ENCODE measurements at regions not wholly inside any gene's neighbourhood (a gene's known extent, or its start where the extent isn't known, plus 50 kb on each side); places are given as distances from the start of the nearest gene placed in this dataset.
"Not testable (repeated sequence)": the region's sequence is repeated elsewhere in the genome, so short reads cannot be mapped to it uniquely, and the experiment has no call there.

DNA sequence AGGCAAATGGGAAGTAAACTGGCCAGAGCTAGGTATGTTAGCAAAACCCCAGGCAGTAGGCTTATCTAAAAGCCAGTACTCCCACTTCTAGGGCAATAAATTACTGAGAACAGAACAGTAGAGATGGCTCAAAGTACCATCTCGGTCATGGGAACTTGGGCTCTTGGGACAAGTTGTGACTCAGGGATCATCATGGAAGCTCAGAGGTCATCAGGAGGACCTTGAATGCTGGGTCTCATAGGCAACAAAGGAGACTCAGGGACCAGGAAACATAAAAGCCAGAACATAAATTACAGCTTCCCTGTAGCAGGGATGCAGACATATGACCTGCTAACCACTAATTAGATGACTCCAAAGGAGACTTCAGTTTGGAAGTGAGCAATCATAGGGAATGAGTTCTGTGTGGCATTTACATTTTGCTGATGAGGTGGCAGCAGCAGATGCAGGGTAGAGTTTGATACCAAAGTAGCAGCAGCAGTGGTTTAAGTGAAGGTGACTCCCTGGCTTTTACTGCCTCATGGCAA, 97.6 kb upstream of the SCAF11 start:
- DNase-seq (ENCODE audit: low read depth), result no peak

DNA sequence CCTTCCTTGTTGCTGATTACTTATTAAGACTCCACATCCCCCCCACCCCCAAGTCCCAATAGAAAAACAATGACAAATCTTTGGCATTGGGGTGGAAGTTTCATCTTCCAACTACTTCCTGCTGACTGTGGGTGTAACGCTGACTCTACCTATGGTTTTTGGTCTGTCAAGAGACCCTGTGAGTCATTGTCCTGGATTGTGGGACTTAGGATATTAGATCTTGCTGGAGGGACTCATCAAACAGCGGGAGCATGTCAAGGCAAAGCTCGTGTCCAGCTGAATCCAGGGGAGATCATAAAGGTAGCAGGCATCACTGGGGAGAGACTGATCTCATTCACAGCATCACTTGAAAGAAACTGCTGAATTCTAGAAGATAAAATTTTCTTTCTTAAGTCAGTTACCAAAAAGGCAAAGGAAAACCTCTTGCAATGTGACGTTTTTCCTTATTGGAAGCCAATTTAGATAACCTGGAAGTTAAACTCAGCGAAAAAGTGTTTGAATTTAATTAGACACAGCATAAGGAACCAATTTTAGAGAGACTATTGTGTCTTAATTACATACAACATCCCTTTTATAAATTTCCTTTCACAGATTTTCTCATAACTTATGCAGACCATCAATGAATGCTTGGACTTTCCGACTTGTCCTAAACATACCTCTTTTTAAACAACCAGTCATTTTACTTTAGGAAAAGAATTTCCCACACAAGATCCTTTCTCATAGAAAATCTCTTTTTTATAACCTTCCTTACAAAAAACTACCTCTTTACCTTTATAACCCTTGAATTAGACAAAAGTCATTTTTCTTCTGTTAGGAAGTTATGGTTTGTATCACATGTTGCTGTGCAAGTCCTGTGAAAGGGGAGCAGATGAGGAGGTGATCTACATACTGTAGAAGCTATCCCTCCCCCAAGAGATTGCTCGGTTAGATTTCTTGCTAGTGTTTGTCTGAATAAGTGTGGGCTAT, 94.6 kb upstream of the SCAF11 start:
- DNase-seq (ENCODE audit: low read depth), result no peak

DNA sequence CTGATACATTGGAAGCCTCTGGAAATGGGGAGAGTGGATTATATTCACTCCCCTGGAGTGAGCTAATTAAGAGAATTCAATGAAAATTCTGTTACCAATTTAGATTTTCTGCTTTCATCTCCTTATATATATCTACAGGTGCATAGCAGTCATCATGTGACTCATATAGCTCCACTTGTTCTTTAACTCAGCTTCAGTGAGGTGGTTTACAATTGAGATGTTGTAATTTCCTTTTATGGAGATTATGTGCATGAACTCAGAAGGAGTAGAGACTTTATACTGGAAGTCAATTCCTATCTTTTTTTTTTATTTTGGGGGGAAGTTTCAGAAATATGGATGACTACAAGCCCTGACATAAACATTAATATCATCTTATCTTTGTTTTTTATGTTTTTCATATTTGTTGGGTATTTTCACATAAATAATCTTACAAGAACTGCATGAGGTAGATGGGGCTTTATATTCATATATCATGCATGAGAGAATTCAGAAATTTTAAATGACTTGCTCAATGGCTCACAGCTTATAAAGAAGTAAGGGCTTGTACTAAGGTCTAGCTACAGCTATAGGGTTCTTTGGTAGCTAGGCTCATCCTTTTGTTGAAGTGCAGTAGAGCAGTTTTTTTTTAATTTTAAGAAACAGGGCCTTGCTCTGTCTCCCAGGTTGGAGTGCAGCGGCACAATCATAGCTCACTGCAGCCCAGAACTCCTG, 92.3 kb upstream of the SCAF11 start:
- no peak for DNase-seq (ENCODE audit: low read depth)

DNA sequence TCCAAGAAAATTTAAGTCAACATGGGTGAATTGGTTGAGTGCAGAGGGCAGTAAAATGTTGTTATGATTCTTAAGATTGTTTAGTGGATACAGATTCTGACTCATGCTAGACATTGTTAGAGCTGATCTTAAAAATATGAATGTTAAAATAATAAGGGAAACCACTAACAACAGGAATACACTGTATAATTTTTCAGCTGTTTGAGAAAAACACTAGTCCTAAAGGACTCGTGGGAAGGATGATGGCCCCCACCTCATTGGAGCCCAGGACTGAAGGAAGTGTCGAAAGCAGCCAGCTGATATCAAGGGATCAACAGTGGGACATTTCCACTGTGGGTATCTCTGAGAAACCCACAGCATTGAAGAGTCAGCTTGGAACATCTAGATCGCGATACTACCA, 82.9 kb upstream of the SCAF11 start:
- no peak for DNase-seq (ENCODE audit: low read depth)

DNA sequence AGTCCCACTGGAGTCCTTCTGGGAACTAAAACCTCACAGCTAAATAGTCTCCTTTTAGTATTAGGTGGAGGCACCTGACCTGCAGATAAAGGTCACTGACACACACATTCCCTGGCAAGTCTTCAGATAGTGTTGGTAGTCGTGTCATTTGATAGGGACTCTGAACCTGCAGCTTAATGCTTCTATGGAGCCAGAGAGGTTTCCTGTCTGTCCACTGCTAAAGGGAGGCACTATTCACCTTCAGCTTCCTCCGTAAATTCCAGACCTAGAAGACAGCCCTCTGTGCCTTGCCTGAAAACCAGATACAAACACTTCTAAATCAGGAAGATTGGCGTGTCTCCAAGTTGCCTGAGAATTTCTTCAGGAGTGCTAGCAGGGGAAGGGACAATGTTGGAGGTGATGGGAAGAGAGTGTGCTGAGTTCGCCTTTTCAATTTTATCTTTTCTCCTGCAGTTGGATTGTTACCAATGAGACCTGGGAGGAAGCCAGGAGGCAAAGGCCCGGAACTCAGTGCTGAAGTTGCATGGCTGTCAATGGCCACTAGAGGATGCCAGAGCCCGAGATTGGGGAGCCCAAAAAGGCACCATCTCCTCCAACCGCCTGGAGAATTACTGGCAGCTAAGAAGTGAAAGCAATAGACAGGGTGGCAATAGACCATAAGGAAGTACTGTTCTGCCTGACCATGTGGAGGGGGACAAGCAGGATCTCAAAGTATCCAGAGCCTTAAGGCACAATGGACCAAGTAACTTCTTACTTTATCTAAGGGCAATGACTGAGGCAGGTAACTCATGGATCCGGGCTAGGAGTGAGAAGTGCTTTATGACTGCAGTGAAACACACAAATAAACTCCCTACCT, 81.6 kb upstream of the SCAF11 start:
- no peak for DNase-seq (ENCODE audit: low read depth)

DNA sequence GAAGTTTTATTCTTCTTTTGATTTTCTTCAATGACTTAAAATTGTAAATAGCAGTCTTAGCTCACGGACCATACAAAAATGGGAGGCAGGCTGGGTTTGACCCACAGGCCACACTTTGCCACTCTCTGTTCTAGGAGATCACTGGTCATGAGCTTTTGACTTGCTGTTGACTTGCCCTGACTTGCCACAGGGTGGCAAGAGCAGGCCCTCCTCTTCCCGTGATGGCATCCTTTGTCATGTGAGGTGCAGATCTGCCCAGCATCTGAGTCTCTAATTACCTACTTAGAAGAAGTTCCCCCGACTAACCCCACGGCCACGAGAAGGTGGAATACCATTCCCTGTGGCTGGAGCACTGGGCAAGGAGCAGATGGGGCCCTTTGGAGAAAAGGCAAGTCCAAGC, 81.0 kb upstream of the SCAF11 start:
- DNase-seq (ENCODE audit: low read depth), result no peak

DNA sequence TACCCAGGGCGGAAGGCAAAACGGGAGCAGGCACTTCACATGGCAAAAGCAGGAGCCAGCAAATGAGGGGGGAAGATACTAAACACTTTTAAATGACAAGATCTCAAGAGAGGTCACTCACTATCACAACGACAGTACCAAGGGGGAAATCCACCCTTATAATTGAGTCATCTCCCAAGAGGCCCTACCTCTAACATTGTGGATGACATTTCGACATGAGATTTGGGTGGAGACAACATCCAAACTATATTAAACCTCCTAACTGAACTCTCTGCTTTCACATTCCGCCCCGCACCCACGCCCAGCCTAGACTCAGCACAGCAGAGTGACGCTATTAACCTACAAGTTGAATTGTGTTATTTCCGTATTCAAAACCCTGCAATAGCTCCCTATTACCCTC, 76.7 kb upstream of the SCAF11 start:
- DNase-seq (ENCODE audit: low read depth), result no peak

DNA sequence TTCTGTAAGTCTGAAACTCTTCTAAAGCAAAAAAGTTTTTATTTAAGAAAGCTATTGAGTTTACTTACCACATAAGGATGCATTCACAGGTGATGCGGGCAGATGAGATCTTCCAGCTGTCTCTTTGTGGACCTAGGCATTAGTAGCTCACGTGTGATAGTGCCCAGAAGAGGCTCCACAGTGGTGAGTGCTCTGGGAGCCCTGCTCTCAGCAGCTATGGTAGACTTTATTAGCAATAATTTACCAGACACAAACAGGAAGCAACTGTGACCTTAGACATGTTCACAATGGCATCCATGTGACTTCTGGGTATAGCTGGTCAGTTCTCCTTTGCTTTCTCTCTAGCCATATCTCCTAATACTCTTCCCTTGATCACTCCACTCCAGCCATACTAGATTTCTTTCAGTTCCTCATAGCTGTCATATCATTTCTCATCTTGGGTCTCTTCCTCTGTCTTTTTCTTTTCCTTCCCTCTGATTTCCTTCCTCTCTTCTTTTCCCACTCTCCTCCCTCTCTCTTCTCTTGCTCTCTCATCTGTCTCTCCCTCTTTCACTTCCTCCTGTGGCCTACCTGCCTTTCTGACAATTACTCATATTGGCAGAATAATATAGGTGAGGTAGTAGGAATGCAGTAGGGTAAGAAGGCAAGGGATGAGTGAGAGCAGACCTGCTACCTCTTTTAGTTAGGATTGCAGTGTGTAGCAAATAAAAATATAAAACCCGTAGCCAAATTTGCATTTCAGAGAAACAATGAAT, 75.2 kb upstream of the SCAF11 start:
- DNase-seq (ENCODE audit: low read depth), result no peak

DNA sequence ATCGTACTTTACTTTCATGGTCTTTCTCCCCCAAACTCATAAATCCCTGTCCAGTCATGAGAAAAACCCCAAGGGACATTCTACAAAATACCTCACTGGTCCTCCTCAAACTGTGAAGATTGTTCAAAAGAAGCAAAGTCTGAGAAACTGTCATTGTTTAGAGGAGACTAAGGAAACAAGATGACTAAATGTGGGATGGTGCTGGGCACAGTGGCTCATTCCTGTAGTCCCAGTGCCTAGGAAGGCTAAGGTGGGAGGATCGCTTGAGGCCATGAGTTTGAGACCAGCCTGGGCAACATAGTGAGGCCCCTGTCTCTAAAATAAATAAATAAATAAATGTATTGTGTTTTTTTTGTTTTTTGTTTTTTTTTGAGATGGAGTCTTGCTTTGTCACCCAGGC, 74.2 kb upstream of the SCAF11 start:
- DNase-seq (ENCODE audit: low read depth), result no peak

DNA sequence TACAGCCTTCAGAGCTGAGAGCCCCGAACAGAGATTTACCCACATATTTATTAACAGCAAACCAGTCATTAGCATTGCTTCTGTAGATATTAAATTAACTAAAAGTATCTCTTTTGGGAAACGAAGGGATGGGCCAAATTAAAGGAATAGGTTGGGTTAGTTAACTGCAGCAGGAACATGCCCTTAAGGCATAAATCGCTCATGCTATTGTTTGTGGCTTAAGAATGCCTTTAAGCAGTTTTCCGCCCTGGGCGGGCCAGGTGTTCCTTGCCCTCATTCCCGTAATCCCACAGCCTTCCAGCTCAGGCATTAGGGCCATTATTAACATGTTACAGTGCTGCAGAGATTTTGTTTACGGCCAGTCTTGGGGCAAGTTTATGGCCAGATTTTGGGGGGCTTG, 68.3 kb upstream of the SCAF11 start:
- DNase-seq (ENCODE audit: low read depth), result not testable (repeated sequence)

DNA sequence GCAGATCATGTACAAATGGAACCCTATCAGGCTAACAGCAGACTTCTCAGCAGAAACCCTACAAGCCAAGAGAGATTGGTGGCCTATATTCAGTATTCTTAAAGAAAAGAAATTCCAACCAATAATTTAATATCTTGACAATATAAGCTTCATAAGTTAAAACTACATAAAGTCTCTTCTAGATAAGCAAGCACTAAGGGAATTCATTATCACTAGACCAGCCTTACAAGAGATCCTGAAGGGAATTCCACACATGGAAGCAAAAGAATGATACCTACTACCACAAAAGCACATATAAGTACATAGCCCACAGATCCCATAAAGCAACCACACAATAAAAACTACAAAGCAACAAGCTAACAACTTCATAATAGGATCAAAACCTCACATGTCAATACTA, 60.4 kb upstream of the SCAF11 start:
- DNase-seq (ENCODE audit: low read depth), result no peak

DNA sequence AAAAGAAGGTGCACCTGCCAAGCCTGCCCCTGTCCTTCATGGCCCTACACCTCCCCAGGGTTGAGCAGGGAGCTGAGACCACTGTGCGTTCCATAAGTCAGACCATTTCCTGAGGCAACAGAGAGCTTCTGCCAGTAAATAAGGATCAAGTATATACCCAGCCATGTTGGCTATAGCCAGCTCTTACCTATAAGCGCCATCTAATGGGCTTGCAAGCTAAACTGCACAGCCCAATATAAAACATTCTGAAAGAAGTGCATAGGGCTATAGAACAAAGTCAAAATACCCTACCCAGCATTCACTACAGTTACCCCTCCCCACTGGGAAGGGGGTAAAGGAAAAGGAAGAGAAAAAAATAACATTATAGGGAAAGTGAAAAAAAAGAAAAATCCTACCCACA, 59.3 kb upstream of the SCAF11 start:
- no peak for DNase-seq (ENCODE audit: low read depth)

DNA sequence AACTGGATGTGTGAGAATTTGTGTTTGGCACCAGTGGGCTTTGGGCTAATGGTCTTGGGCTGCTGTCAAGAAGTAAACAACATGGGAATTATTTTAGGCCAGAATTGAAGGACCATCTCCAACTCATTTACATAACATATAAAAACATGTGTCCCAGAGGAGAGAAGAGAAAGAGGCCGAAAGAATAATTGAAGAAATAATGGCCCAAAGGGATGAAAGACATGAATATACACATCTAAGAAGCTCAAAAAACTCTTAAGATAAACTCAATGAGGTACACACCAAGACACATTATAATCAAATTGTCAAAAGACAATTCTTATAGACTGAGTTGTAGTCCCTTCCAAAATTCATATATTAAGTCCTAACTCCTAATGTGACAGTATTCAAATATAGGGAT, 56.1 kb upstream of the SCAF11 start:
- no peak for DNase-seq (ENCODE audit: low read depth)

DNA sequence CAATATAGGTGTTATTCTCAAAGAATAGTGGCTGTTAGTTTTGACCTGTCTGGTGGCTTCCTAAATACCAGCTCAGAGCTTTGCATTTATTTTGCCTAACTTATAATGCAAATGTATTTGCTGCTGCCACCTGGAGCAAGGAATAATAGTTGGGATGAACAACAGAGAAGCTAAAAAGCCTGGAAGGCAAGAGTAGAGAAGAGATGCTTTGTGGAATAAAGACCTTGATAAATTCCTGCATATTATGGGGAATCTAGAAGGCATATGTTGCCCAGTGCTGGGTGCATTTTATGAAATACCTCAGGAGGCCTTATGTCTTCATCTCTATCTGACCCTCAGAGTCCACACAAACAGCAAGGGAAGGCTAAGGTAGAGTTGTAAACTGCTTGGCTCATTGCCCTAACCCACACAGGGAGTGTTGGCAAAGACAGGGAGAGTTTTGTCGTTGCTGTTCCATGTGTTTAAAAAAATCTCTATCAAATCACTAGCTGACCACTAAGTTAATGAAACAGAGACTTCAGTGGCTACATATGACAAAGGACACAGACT, 53.7 kb upstream of the SCAF11 start:
- no peak for DNase-seq (ENCODE audit: low read depth)

Data from forelimb muscle (tissue), 1 donor.